ENCODE measurements at regions not wholly inside any gene's neighbourhood (a gene's known extent, or its start where the extent isn't known, plus 50 kb on each side); places are given as distances from the start of the nearest gene placed in this dataset.

- DNase-seq, result no peak
Measured at GRCh38 chr20:58138395-58138794, 90.1 kb downstream of the ANKRD60 start.

- no peak for DNase-seq
Measured at GRCh38 chr20:58137651-58138265, 90.7 kb downstream of the ANKRD60 start.

- DNase-seq, result no peak
Measured at GRCh38 chr20:58137236-58137635, 91.2 kb downstream of the ANKRD60 start.

- no peak for DNase-seq
Measured at GRCh38 chr20:58136149-58136484, 92.3 kb downstream of the ANKRD60 start.

GRCh38 chr20:58135441-58136148, 92.9 kb downstream of the ANKRD60 start:
- no peak for DNase-seq

GRCh38 chr20:58133020-58133808, 95.2 kb downstream of the ANKRD60 start:
- DNase-seq, result no peak

GRCh38 chr20:58131551-58132142, 96.8 kb downstream of the ANKRD60 start:
- no peak for DNase-seq

- no peak for DNase-seq
Measured at GRCh38 chr20:58131151-58131550, 97.3 kb downstream of the ANKRD60 start.

GRCh38 chr20:58130581-58130980, 97.9 kb downstream of the ANKRD60 start:
- no peak for DNase-seq

GRCh38 chr20:58130156-58130555, 98.3 kb downstream of the ANKRD60 start:
- no peak for DNase-seq

- no peak for DNase-seq
Measured at GRCh38 chr20:58129721-58130151, 98.7 kb downstream of the ANKRD60 start.

GRCh38 chr20:58128635-58129625, 99.5 kb downstream of the ANKRD60 start:
- no peak for DNase-seq

- no peak for DNase-seq
Measured at GRCh38 chr20:58127701-58128111, 100.7 kb downstream of the ANKRD60 start.

GRCh38 chr20:58125726-58126125, 102.7 kb downstream of the ANKRD60 start:
- DNase-seq, result no peak

- DNase-seq, result no peak
Measured at GRCh38 chr20:58117944-58118343, 110.5 kb downstream of the ANKRD60 start.

- DNase-seq, result no peak
Measured at GRCh38 chr20:58116505-58116904, 111.9 kb downstream of the ANKRD60 start.

GRCh38 chr20:58113716-58114115, 114.7 kb downstream of the ANKRD60 start:
- no peak for DNase-seq

GRCh38 chr20:58112017-58112781, 116.3 kb downstream of the ANKRD60 start:
- DNase-seq, result no peak

- DNase-seq, result no peak
Measured at GRCh38 chr20:58111310-58112016, 117.0 kb downstream of the ANKRD60 start.

- no peak for DNase-seq
Measured at GRCh38 chr20:58109918-58110635, 118.4 kb downstream of the ANKRD60 start.

Data from SHP77 treated with DMSO at 0.1 percent for 48 hours (cell line).